ENCODE measurements at regions not wholly inside any gene's neighbourhood (a gene's known extent, or its start where the extent isn't known, plus 50 kb on each side); places are given as distances from the start of the nearest gene placed in this dataset.

- H3K27me3 ChIP-seq = peaks cover 0 to 21% of the 10 kb centered on the region in 2 donors
- peaks cover 0 to 86% of the 10 kb centered on the region in 2 donors for H3K9me3 ChIP-seq
- no peaks in the 10 kb centered on the region for H3K4me1 ChIP-seq
- no peak for DNase-seq
- no peak for TF ChIP-seq CTCF (IDR thresholded peaks at IDR 0.05)
- no peaks in the 10 kb centered on the region for H3K36me3 ChIP-seq
- H3K27ac ChIP-seq = no peak overlapping the region
- intact Hi-C loops (cut with DNase I) = no loop called here
- ATAC-seq = no peak
- no peak overlapping the region for H3K4me3 ChIP-seq
These were observed 136.0 kb upstream of the USP29 start for GRCh38 chr19:56983804-56984203.

- ATAC-seq (no peak), DNase-seq (no peak)
- Histone ChIP-seq H3K4me3 (no peak overlapping the region), H3K27me3 (peaks cover 0 to 23% of the 10 kb centered on the region in 2 donors), H3K27ac (no peak overlapping the region), H3K36me3 (no peaks in the 10 kb centered on the region), H3K4me1 (no peaks in the 10 kb centered on the region), H3K9me3 (peaks cover 0 to 86% of the 10 kb centered on the region in 2 donors)
- TF ChIP-seq CTCF (IDR thresholded peaks at IDR 0.05) = no peak
- intact Hi-C loops (cut with DNase I) = no loop called here
These were observed 133.4 kb upstream of the USP29 start for GRCh38 chr19:56986386-56986785.

GRCh38 chr19:56987184-56987583 lies 132.6 kb upstream of the USP29 start:
- TF ChIP-seq CTCF (IDR thresholded peaks at IDR 0.05) = no peak
- intact Hi-C loops (cut with DNase I) = no loop called here
- DNase-seq (no peak), ATAC-seq (no peak)
- Histone ChIP-seq H3K27ac (no peak overlapping the region), H3K9me3 (peaks cover 0 to 90% of the 10 kb centered on the region in 2 donors), H3K36me3 (no peaks in the 10 kb centered on the region), H3K27me3 (peaks cover 0 to 23% of the 10 kb centered on the region in 2 donors), H3K4me3 (no peak overlapping the region), H3K4me1 (no peaks in the 10 kb centered on the region)

GRCh38 chr19:56988299-56988698 lies 131.5 kb upstream of the USP29 start:
- no peaks in the 10 kb centered on the region for H3K36me3 ChIP-seq
- H3K9me3 ChIP-seq = peaks cover 0 to 89% of the 10 kb centered on the region in 2 donors
- intact Hi-C loops (cut with DNase I) = no loop called here
- no peak overlapping the region for H3K27ac ChIP-seq
- TF ChIP-seq CTCF (IDR thresholded peaks at IDR 0.05) = no peak
- ATAC-seq (no peak), DNase-seq (no peak)
- H3K4me1 ChIP-seq = no peaks in the 10 kb centered on the region
- peaks cover 0 to 23% of the 10 kb centered on the region in 2 donors for H3K27me3 ChIP-seq
- no peak overlapping the region for H3K4me3 ChIP-seq

GRCh38 chr19:56991912-56992311 lies 127.9 kb upstream of the USP29 start:
- H3K4me1 ChIP-seq = no peaks in the 10 kb centered on the region
- peaks cover 0 to 78% of the 10 kb centered on the region in 2 donors for H3K9me3 ChIP-seq
- ATAC-seq = no peak
- TF ChIP-seq CTCF (IDR thresholded peaks at IDR 0.05) = no peak
- intact Hi-C loops (cut with DNase I) = no loop called here
- peaks cover 0 to 17% of the 10 kb centered on the region in 2 donors for H3K27me3 ChIP-seq
- H3K36me3 ChIP-seq = no peaks in the 10 kb centered on the region
- H3K4me3 ChIP-seq = no peak overlapping the region
- no peak for DNase-seq
- no peak overlapping the region for H3K27ac ChIP-seq

Measured in left lung (tissue), 4 donors.